ENCODE measurements at regions not wholly inside any gene's neighbourhood (a gene's known extent, or its start where the extent isn't known, plus 50 kb on each side); places are given as distances from the start of the nearest gene placed in this dataset.

DNA sequence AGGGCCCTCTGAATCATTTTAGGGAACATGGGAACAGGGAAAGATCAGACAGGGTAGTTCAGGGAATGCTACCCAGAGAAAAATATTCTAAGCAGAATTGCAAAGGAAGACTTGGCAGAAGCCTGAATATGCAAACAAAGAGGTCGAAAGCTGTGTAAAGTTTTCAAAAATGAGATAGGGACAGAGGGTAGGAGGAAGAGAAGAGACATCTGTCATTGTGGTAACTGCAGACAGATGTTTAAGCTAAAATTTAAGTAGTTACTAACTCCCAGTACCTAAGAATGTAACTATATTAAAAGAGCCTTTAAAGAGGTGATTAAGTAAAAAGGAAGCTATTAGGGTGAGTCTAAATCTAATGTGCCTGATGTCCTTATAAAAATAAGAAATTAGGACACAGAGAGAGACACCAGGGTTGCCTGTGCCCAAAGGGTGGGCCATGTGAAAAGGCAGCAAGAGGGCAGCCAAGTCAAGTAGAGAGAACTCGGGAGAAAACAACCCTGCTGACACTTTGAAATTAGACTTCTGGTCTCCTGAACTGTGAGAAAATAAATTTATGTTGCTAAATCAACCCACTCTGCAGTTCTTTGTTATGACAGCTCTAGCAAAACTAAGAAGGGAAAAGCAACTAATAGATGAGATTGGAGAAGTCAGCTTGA lies 1647.4 kb upstream of the C9orf72 start:
- Histone ChIP-seq H3K27ac (no peak overlapping the region), H3K27me3 (peaks cover 0 to 8% of the 10 kb centered on the region in 2 donors), H3K4me1 (no peaks in the 10 kb centered on the region), H3K36me3 (no peaks in the 10 kb centered on the region), H3K4me3 (no peak overlapping the region), H3K9me3 (no peaks in the 10 kb centered on the region)
- WGBS (ENCODE audit: insufficient coverage, low coverage, low lambda C conversion rate, missing lambda C conversion rate), result 25% methylated on average over 2 of the region's 2 CpGs
- no peak for DNase-seq
- no peak for TF ChIP-seq POLR2A (IDR thresholded peaks at IDR 0.05)
- intact Hi-C loops (cut with DNase I), result no loop called here
- no peak for ATAC-seq

DNA sequence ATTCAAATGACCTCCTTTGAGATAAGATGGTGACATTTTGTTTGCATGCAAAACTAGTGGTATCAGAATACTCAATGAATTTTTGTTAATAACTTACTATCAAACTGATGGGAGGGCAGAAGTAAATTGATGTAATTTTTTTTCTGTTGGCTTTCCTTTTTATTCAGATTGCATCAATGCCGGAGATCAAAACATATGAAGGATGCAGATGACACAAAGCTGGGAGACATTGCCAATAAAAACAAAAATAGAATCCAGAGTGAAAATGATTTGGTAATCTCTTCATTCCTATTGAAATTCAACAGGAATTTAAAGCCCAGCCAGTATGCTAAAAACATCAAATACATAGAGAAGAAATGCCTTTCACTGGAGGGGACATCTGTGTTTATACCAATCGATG lies 1655.3 kb upstream of the C9orf72 start:
- intact Hi-C loops (cut with DNase I), result no loop called here
- H3K27ac ChIP-seq, result no peak overlapping the region
- no peaks in the 10 kb centered on the region for H3K27me3 ChIP-seq
- no peak overlapping the region for H3K4me3 ChIP-seq
- TF ChIP-seq, protein P1, sequence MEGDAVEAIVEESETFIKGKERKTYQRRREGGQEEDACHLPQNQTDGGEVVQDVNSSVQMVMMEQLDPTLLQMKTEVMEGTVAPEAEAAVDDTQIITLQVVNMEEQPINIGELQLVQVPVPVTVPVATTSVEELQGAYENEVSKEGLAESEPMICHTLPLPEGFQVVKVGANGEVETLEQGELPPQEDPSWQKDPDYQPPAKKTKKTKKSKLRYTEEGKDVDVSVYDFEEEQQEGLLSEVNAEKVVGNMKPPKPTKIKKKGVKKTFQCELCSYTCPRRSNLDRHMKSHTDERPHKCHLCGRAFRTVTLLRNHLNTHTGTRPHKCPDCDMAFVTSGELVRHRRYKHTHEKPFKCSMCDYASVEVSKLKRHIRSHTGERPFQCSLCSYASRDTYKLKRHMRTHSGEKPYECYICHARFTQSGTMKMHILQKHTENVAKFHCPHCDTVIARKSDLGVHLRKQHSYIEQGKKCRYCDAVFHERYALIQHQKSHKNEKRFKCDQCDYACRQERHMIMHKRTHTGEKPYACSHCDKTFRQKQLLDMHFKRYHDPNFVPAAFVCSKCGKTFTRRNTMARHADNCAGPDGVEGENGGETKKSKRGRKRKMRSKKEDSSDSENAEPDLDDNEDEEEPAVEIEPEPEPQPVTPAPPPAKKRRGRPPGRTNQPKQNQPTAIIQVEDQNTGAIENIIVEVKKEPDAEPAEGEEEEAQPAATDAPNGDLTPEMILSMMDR (IDR thresholded peaks at IDR 0.05), result no peak
- no peak for TF ChIP-seq POLR2A (IDR thresholded peaks at IDR 0.05)
- DNase-seq, result no peak
- 46% methylated on average over 2 of the region's 2 CpGs for WGBS (ENCODE audit: insufficient coverage, low coverage, low lambda C conversion rate, missing lambda C conversion rate)
- H3K9me3 ChIP-seq, result no peaks in the 10 kb centered on the region
- ATAC-seq, result no peak
- no peaks in the 10 kb centered on the region for H3K36me3 ChIP-seq
- no peaks in the 10 kb centered on the region for H3K4me1 ChIP-seq

DNA sequence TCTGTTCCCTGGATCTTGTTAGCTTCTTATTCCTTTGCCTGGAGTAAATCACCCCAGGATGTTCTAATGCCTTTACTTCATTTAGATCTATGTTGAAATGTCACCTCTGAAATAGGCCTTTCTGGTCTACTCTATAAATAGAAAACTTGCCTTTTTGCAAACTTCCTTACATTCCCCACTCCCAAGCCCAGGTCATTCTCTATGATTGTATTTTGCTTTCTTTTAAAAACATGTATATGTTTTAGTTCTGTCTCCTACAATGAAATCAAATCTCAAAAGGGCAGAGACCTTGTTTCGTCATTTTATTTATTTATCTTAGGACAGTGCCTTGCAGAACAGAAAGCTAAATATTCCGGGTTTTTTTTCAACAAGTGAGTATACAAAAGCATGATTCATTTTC lies 1657.7 kb upstream of the C9orf72 start:
- Histone ChIP-seq H3K36me3 (no peaks in the 10 kb centered on the region), H3K4me1 (no peaks in the 10 kb centered on the region), H3K27ac (no peak overlapping the region), H3K9me3 (no peaks in the 10 kb centered on the region), H3K27me3 (no peaks in the 10 kb centered on the region), H3K4me3 (no peak overlapping the region)
- ATAC-seq, result no peak
- no peak for DNase-seq
- TF ChIP-seq, protein P1 (IDR thresholded peaks at IDR 0.05), result no peak
- TF ChIP-seq POLR2A (IDR thresholded peaks at IDR 0.05), result no peak
- intact Hi-C loops (cut with DNase I), result no loop called here
- WGBS (ENCODE audit: insufficient coverage, low coverage, low lambda C conversion rate, missing lambda C conversion rate), result 10% methylated on average over 2 of the region's 2 CpGs

DNA sequence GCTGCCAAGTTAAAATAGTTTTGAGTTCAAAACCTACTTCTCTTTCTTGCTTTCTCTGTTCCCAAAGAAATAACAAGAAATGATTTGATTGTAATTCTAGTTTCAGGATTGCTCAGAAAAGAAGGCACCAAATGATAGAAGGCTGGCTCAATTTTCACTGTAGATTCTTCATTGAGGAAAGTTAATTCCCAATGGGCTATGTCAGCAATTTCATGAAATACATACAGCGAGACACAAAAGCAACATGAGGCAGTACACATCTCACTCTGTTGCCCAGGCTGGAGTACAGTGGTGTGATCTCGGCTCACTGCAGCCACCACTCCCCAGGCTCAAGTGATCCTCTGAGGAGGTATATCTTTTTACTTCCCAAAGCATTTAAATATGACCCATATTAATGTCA lies 1659.9 kb upstream of the C9orf72 start:
- WGBS (ENCODE audit: insufficient coverage, low coverage, low lambda C conversion rate, missing lambda C conversion rate), result 64% methylated on average over 2 of the region's 2 CpGs
- intact Hi-C loops (cut with DNase I), result no loop called here
- Histone ChIP-seq H3K27ac (no peak overlapping the region), H3K4me3 (no peak overlapping the region), H3K9me3 (no peaks in the 10 kb centered on the region), H3K27me3 (no peaks in the 10 kb centered on the region), H3K4me1 (no peaks in the 10 kb centered on the region), H3K36me3 (no peaks in the 10 kb centered on the region)
- DNase-seq, result no peak
- TF ChIP-seq, protein P1 (IDR thresholded peaks at IDR 0.05), result no peak
- TF ChIP-seq POLR2A (IDR thresholded peaks at IDR 0.05), result no peak
- no peak for ATAC-seq

DNA sequence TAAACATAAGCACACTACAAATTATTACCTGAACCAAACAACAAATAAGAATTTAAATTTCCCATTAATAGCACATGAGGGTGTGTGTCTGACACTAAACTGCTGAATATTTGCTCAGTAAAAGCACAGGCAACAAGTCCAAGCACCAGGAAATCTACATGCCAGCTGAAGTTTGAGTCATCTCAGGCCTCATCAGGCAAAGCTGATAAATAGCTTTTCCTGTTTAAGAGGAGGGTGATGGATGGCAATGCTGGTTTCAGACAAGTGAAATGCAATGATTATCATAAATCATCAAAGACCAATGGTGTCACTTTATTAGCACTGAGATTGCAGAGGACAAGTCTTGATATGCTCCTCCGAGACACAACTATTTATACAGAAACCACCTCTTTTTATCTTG lies 1668.0 kb upstream of the C9orf72 start:
- Histone ChIP-seq H3K27me3 (no peaks in the 10 kb centered on the region), H3K4me1 (no peaks in the 10 kb centered on the region), H3K36me3 (no peaks in the 10 kb centered on the region), H3K9me3 (no peaks in the 10 kb centered on the region), H3K4me3 (no peak overlapping the region), H3K27ac (no peak overlapping the region)
- intact Hi-C loops (cut with DNase I), result no loop called here
- TF ChIP-seq, protein P1 (IDR thresholded peaks at IDR 0.05), result no peak
- TF ChIP-seq POLR2A (IDR thresholded peaks at IDR 0.05), result no peak
- DNase-seq, result no peak
- 33% methylated on average over 1 of the region's 1 CpG for WGBS (ENCODE audit: insufficient coverage, low coverage, low lambda C conversion rate, missing lambda C conversion rate)
- no peak for ATAC-seq

Data from right lobe of liver (tissue), 6 donors.